ENCODE measurements at regions not wholly inside any gene's neighbourhood (a gene's known extent, or its start where the extent isn't known, plus 50 kb on each side); places are given as distances from the start of the nearest gene placed in this dataset.

DNA sequence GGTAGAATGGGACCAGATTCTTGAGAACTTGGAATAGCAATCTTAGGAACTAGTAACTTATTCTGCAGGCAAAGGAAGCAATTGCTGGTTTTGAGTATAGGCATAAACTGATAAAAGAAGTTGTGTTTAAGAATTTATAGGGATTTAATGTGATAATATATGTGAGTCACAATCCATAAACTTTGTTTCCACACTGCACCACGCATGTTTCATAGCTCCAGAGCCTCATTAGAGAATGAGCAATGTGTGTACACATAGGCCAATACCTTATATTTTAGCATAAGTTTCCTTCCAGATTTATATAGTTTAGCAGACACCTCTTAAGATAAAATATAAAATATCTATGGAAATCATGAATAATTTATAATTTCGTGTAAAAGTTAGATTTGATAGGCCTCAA is 175.5 kb upstream of the SEMA3A start:
- DNase-seq: no peak

GRCh38 chr7:84368122-84368521 is 173.5 kb upstream of the SEMA3A start:
- DNase-seq: no peak

DNA sequence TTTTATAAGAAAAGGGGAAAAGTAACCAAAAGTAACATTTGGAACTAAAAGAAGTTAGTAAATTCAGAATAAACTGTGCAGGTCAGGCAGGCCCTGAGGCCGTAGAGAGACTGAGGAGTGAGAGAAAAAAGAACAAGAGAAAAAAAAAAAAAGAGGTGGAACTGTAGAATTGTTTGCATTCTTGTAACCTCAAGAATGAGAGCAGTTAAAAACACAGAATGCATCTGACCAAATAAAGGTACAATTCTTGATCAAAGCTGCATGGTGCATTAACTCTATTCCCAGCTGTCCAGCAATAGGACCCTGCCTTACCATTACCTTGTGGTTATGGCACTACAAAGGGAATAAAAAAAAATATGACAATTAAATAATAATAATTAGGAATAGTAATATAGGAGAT is 170.1 kb upstream of the SEMA3A start:
- no peak for DNase-seq

- no peak for DNase-seq
These were observed 169.2 kb upstream of the SEMA3A start for GRCh38 chr7:84363741-84364140.

DNA sequence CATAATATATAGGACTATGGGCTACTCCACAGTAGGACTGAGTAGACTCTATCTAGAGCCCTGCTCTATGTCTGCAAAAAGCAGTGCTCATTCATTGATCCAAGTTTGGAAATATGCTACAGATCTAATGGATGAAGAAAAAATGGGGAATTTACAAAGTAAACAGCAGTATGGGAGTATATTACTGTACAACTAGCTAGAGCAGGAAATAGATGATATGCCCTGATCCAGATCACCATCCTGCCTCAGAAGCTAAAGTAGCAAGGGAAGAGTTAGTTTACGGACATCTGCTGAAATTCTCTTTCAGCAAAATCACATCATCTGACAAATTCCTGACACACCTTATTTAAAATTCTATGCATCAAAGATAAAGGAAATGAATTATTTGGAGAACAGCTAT is 168.2 kb upstream of the SEMA3A start:
- DNase-seq: no peak

DNA sequence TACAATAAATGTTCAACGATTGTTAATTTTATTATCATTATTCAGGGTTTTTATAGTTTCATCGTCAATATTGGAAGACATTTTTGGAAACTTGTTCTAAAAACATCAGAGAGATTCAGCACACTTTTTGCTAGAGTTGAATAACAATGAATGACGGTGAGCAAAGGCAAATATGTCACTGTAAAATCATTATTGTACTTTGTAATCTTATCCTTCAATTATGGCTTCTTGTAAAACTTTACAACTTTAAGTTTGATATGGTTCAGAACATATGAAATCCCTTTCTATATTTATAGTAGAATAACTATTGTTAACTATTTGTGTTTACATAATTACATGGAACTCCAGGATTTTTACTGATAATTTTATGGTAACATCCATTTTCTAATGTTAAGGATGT is 167.8 kb upstream of the SEMA3A start:
- DNase-seq: no peak

- no peak for DNase-seq
These were observed 160.3 kb upstream of the SEMA3A start for GRCh38 chr7:84354866-84355265.

GRCh38 chr7:84354030-84354429 is 159.4 kb upstream of the SEMA3A start:
- DNase-seq: no peak

GRCh38 chr7:84339306-84339705 is 144.7 kb upstream of the SEMA3A start:
- DNase-seq: no peak

DNA sequence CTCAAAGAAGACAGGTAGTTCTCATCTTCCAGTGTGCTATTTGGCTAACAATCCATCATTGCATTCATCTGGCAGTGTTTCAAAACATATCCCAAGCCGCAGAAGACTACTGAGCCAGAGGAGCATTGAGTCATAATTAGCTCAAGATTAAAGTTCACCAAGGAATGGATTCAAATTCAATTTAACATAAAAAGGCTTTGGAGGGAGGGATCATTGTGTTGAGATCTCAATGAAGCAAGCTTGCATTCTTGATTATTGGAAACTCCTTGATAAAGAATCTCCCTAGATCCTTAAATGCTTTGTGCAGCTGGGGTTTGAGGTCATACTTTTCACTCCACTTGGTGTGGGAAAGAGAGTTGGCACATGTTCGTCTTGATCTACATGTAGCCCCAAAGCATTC is 142.8 kb upstream of the SEMA3A start:
- DNase-seq: no peak

DNA sequence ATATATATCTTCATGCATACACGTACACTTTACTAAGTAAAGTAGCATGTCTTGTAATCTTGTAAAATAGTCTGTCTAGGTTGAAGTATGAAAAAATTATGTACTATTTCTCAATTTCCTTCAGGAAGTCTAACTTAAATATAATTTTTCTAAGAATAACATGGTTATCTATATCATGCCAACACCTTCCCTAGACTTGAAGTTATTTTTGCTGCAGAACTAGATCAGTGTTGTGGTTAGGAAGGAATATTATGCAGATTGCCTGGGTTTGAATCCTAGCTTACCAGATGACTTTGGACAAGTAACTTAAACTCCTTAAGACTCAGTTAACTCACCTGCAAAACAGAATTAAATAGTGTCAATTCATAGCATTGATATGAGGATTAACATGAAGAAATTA is 142.2 kb upstream of the SEMA3A start:
- DNase-seq: no peak

DNA sequence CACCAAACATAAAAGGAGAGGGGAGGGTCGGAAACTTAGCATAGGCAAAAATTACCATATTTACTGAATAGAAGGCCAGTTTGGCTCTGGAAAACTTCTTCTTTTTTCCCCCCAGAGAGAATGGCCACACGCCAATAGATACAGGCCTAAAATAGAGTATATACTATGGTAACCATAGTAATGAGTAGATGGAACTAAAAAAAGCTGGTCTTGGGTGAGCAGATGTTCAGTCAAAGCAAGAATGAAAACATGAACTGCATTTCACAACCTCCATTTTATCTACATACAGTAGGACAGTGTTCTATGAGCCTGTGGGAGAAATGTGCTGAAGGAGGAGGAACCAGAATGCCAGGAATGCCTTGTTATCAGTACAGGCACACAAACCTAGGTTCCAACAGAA is 141.7 kb upstream of the SEMA3A start:
- no peak for DNase-seq

DNA sequence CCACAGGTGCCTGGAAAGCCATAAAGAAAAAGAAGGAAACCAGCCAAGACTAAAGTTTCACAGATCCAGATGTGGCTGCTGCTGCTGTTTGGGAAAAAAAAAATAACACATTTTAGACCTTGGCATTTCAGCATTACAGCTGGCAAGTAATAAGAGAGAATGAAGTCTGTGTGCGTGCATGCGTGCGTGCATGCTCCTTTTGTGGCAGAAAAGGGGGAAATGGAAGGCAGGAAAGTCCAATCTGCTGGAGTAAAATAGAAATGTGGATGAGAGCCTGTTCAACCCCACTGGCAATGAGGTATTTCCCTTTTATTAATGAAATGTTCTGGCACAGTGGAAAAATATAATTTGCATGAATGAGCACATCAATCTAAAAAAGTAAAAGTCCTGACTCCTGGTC is 137.0 kb upstream of the SEMA3A start:
- DNase-seq: no peak

DNA sequence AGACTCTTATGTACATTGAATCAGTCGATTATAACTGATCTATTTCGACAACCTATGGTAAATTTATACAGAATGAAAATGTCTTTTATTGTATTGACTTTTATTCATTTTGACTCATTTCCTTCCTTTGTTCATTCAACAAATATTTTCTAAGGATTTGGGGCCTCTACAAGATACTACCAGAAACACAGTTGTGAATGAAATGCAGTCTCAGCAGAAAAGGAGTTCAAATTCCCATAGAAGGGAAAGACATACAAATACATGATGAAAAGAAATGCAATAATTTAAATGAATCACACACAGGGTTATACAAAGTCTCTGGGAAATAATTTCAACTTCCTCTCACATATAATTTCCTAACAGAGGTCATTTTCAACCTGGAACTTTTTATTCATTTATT is 134.0 kb upstream of the SEMA3A start:
- no peak for DNase-seq

- DNase-seq: no peak
These were observed 129.6 kb upstream of the SEMA3A start for GRCh38 chr7:84324136-84324630.

DNA sequence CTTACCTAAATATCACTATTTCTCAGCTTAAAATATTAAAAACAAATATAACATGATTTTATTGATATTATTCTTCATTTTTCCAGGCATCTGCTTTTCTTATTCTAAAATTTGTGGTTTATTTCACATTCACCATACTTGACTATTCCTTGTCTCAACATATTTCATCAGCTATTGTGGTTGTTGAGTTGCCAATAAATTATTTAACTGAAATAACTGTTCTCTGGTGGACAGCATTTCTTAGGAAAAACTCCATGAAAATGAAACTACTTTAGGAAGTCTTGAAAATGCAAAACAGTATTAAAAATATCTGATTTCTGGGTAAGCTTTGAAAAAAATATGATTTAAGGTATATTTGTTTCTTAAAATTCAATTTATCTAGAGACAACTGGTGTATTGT is 122.9 kb upstream of the SEMA3A start:
- DNase-seq: no peak

- no peak for DNase-seq
These were observed 119.7 kb upstream of the SEMA3A start for GRCh38 chr7:84314263-84314662.

DNA sequence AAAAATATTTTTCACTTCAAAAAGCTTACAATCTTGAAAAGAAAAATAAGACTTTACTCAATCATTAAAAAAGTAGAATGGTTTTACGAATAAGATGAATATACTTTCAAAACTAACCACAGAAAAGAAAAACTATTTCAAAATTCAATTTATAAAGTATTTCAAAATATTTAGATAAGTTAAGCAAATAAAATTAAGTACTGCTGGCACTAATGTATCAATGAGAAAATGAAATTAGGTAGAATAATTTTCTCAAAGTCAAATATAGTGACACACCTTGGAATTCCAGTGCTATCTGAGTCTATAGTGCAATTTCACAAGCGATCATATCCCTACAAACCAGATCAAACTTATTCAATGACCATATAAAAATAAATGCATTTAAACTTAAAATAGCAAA is 109.8 kb upstream of the SEMA3A start:
- DNase-seq: no peak

GRCh38 chr7:84302949-84303348 is 108.4 kb upstream of the SEMA3A start:
- DNase-seq: no peak

DNA sequence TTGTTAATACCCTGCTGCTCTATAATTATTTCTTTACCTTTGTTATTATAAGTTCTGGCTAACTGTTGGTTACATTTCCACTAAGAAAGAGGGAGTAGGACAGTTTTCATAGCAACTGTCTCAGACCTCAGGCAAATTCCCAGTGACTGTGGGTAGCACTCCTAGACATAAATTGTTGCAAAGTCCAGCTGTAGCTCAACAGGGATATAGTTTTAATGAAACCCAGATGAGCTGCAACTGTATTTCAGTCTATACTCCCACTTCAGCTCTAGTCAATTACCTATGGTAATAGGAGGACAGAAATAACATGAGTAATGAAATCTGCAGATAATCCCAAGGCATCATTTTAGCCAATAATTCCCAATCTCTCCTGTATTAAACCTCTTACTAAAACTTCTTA is 103.0 kb upstream of the SEMA3A start:
- no peak for DNase-seq

DNA sequence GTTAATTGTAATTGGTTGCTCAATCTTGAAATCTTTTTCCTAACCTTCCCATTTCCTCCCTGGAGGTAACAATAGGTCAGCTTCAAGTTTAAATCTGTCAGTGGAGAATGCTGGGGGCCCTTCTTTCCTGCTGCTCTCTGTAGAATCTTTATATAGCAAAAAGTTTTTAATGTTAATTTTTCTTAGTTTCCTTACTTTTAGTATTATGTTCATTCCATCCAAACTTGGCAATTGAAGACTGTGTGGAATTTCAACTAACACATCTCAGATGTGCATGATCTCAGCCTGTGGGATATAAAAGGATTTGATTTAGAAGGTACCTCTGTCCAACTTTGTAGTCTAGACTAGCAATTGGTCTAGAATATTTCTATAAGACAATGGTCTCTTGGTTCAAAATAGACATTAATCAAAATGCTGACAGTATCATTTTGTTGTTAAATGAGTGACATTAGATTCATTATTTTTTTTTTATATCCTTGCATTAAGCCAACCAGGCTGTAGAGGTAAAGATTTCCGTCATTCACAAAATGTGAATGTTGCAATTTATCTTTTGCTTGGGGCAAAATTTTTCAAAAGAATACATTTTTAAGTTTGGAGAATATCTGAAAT is 100.4 kb upstream of the SEMA3A start:
- no peak for DNase-seq

- DNase-seq: no peak
These were observed 99.8 kb upstream of the SEMA3A start for GRCh38 chr7:84294391-84294790.

DNA sequence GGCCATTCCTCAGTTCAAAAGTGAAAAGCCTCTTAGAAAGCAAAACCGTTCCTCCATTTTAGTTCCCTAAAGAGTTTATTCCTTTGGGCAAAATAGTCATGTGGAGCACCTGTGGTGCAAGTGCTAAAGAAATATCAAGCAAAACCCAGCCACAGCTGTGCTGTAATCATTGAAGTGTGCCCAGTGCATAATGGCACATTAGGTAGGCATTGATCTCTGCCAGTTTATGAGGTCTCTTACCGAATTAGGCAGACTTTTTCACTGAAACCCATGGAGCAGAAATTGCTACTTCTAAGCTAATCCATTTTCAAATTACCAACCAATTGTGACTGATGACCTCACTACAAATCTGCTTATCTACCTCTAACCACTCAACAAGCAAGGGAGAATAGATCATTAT is 97.2 kb upstream of the SEMA3A start:
- DNase-seq: no peak

DNA sequence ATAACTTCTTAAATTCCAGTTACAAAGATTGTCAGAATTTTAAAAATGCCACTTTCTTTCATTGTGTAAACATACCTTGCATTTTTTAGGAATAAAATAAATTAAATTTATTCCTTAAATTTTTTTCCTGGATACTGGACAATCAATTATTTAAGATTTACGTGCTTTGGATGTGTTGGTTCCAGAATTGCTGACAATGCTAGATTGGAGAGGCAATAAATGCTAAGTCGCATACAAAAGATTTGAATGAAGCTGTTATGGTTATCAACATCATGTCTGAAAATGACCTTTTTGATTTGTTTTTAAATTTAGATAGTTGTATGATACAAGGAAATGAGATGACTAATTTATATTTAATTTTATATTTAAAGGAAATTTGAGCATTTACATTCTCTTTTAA is 89.2 kb upstream of the SEMA3A start:
- no peak for DNase-seq

GRCh38 chr7:84281518-84281917 is 86.9 kb upstream of the SEMA3A start:
- no peak for DNase-seq

All from NCI-H1436 treated with DMSO at 0.1 percent for 48 hours (cell line).